HEK293T (cell line): ENCODE measurements at regions not wholly inside any gene's neighbourhood (a gene's known extent, or its start where the extent isn't known, plus 50 kb on each side); places are given as distances from the start of the nearest gene placed in this dataset.

Experiments
- CTCF ChIA-PET: fragments of 350-600 bp; formaldehyde crosslinking; extraction: SDS; loops from one replicate; lab custom pipeline; 2021; ENCODE audit warnings: antibody characterized with exemption, inconsistent platforms; lab: Yijun Ruan, JAX
- POLR2A ChIA-PET: fragments of 350-600 bp; formaldehyde crosslinking; extraction: SDS; loops from one replicate; lab custom pipeline; 2020; ENCODE audit warnings: antibody characterized with exemption, inconsistent platforms; lab: Yijun Ruan, JAX
- DNase-seq: peaks from one replicate; pipeline ENCODE4 v3.0.0; 2012; ENCODE audit warnings: mixed read lengths; ENCODE audit errors: extremely low spot score
- ARNT ChIP-seq: fragments of 450-650 bp; IDR thresholded peaks from 2 replicates; pipeline ENCODE4 v1.6.1; 2017; ENCODE audit warnings: mild to moderate bottlenecking
- BHLHE40 ChIP-seq: fragments of 450-650 bp; IDR thresholded peaks from 2 replicates; pipeline ENCODE4 v1.6.1; 2016; ENCODE audit warnings: mild to moderate bottlenecking, moderate library complexity, borderline replicate concordance
- CTBP1 ChIP-seq: fragments of 450-650 bp; IDR thresholded peaks from 2 replicates; pipeline ENCODE4 v1.6.1; 2016; ENCODE audit warnings: borderline replicate concordance
- ELF4 ChIP-seq: fragments of 450-650 bp; IDR thresholded peaks from 2 replicates; pipeline ENCODE4 v1.6.1; 2017; ENCODE audit warnings: antibody characterized with exemption
- FOXA1 ChIP-seq: fragments of 450-650 bp; IDR thresholded peaks from 2 replicates; pipeline ENCODE4 v1.6.1; 2016; ENCODE audit warnings: mild to moderate bottlenecking
- FOXK2 ChIP-seq: fragments of 450-650 bp; IDR thresholded peaks from 2 replicates; pipeline ENCODE4 v1.6.1; 2016; ENCODE audit warnings: mild to moderate bottlenecking
- FOXM1 ChIP-seq: fragments of 450-650 bp; IDR thresholded peaks from 2 replicates; pipeline ENCODE4 v1.6.1; 2017; ENCODE audit warnings: mild to moderate bottlenecking, borderline replicate concordance
- HDGF ChIP-seq: fragments of 450-650 bp; IDR thresholded peaks from 2 replicates; pipeline ENCODE4 v1.6.1; 2017; ENCODE audit warnings: antibody characterized with exemption, borderline replicate concordance
- L3MBTL2 ChIP-seq: fragments of 450-650 bp; conservative IDR thresholded peaks from 2 replicates; pipeline ENCODE4 v1.6.1; 2016; ENCODE audit warnings: mild to moderate bottlenecking
- LEF1 ChIP-seq: fragments of 450-650 bp; IDR thresholded peaks from 2 replicates; pipeline ENCODE4 v1.6.1; 2017; ENCODE audit warnings: mild to moderate bottlenecking, borderline replicate concordance
- NFRKB ChIP-seq: fragments of 450-650 bp; IDR thresholded peaks from 2 replicates; pipeline ENCODE4 v1.6.1; 2016; ENCODE audit warnings: mild to moderate bottlenecking, moderate library complexity
- SP1 ChIP-seq: fragments of 450-650 bp; IDR thresholded peaks from 2 replicates; pipeline ENCODE4 v1.6.1; 2017
- SUZ12 ChIP-seq: fragments of 450-650 bp; IDR thresholded peaks from 2 replicates; pipeline ENCODE4 v1.6.1; 2016; ENCODE audit warnings: mild to moderate bottlenecking
- TARDBP ChIP-seq: fragments of 450-650 bp; IDR thresholded peaks from 2 replicates; pipeline ENCODE4 v1.6.1; 2016
- ZNF384 ChIP-seq: fragments of 450-650 bp; IDR thresholded peaks from 2 replicates; pipeline ENCODE4 v1.6.1; 2016
- TF ChIP-seq, protein P1 (sequence below): fragments of 450-650 bp; IDR thresholded peaks from 2 replicates; pipeline ENCODE4 v1.6.1; 2016

- no peak for DNase-seq
- POLR2A ChIA-PET, result no interaction called here
- CTCF ChIA-PET, result no interaction called here
- TF ChIP-seq HDGF (no peak), TARDBP (no peak), ELF4 (no peak), L3MBTL2 (no peak), BHLHE40 (no peak), FOXM1 (no peak), ARNT (no peak), FOXK2 (no peak), SP1 (no peak), ZNF384 (no peak), CTBP1 (no peak), LEF1 (no peak), NFRKB (no peak), SUZ12 (no peak), FOXA1 (no peak)
- TF ChIP-seq, protein P1, sequence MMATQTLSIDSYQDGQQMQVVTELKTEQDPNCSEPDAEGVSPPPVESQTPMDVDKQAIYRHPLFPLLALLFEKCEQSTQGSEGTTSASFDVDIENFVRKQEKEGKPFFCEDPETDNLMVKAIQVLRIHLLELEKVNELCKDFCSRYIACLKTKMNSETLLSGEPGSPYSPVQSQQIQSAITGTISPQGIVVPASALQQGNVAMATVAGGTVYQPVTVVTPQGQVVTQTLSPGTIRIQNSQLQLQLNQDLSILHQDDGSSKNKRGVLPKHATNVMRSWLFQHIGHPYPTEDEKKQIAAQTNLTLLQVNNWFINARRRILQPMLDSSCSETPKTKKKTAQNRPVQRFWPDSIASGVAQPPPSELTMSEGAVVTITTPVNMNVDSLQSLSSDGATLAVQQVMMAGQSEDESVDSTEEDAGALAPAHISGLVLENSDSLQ, result no peak
Measured at GRCh38 chr10:124157271-124157681, 63.9 kb upstream of the CHST15 start.

DNA sequence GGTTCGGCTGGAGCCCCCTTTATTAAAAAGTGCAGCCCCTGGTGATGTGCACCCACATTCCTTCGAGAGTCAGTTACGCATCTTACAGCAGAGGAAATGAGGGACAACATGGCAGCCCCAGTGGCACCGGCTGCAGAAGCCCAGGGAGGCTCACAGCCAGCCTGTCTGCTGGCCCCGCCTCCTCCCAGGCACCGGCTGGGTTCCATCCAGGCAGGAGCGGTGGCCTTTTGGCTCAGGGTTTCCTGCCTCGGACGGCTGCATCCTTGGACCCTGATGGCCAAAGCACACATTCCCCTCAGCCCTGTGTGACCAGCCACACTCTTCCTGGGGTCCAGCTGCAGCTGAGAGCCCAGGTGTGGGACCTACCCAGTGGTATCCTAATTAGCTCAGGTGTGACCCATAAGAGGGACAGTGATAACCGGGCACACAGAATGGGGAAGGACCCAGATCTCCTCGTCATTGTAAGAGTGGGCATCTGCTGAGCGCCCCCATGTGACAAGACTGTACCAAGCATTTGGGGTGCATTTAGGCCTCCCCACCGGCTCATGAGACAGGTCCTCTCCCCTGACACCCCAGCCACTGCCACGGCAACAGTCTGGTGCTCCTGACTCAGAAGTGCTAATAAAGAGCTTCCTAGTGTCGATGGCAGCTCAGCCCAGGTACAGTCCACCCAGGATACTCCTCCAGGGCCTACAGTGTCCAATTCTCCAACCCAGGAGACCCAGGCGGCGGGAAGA is 63.3 kb upstream of the CHST15 start:
- CTCF ChIA-PET, result interaction anchor here (0.8 kb wide), 1 partner anchor 163 kb away, joined by 3 read pairs; no protein-coding TSS in a partner anchor
- DNase-seq, result no peak
- TF ChIP-seq SUZ12 (no peak), L3MBTL2 (no peak), ZNF384 (no peak), SP1 (no peak), HDGF (no peak), FOXA1 (no peak), ARNT (no peak), FOXK2 (no peak), BHLHE40 (no peak), FOXM1 (no peak), LEF1 (no peak), ELF4 (no peak), CTBP1 (no peak), NFRKB (no peak), TARDBP (no peak)
- TF ChIP-seq, protein P1, result no peak
- POLR2A ChIA-PET, result no interaction called here

DNA sequence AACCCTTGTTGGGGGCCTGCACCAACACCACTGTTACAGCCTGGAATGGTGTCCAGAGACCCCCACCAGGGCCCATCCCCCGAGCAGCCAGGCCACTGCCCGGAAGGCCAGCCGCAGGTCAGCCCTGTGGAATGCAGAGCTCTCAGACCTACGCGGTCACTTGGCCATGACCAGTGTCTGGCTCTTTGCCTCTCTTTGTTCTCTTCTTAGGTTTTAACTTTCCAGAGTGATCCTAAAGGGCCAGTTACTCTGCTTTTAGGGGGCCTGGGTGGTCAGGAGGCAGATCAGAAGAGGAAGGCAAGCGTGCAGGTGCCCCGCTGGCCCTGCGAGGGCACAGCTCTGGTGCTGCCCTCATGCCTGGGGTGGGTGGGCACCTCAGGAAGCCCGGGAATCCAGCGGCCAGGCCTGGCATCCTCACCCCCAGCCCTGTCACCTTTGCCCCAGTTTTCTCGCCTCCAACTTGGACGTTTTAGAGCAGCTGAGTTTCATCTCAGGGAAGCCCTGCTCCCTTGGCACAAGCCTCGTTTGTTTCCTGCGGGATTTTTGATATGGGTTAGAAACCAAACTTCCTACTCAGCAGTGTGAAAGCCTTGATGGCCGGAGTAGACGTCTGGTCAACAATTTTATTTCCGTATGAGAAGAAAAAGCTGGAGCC is 62.5 kb upstream of the CHST15 start:
- ChIA-PET CTCF (interaction anchor here (0.8 kb wide), 1 partner anchor 162 kb away, joined by 3 read pairs; no protein-coding TSS in a partner anchor), POLR2A (no interaction called here)
- DNase-seq, result no peak
- no peak for TF ChIP-seq BHLHE40
- TF ChIP-seq L3MBTL2, result no peak
- no peak for TF ChIP-seq ELF4
- TF ChIP-seq TARDBP, result no peak
- TF ChIP-seq NFRKB, result no peak
- TF ChIP-seq ZNF384, result no peak
- TF ChIP-seq FOXM1, result no peak
- TF ChIP-seq HDGF, result no peak
- TF ChIP-seq, protein P1, result no peak
- no peak for TF ChIP-seq FOXA1
- no peak for TF ChIP-seq SP1
- no peak for TF ChIP-seq LEF1
- no peak for TF ChIP-seq ARNT
- no peak for TF ChIP-seq CTBP1

DNA sequence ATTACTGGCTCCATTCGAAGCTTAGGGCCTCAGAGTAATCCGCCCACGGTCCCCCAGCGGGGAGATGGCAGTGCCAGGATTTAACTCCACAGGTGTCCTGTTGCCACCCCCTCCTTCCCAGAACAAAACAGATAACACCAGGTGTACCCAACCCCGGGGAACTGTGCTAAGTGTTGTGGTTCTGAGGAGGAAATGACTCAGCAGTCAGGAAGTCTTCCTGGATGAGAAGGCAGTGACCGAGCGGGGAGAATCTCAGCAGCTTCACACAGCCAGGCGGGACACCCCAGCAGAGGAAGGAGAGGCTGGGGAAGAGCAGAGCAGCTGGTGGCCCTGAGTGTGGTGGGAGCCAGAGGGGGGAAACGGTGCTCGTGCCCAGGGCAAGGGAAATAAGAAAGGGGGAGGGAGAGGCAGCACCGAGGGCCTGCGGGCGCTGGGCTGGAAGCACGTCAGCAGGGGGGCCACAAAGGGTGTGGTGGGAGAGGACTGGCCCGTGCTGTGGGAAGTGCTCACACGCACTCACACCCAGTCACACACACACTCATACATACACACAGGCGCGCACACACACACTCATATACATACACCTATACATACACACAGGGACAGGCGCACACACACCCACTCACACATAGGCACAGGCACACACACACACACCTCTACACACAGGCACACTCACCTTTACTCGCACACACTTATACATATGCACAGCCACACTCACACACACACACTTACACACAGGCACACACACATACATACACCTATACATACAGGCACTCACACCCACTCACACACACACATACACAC is 59.8 kb upstream of the CHST15 start:
- CTCF ChIA-PET, result no interaction called here
- POLR2A ChIA-PET, result no interaction called here
- no peak for DNase-seq
- TF ChIP-seq BHLHE40 (no peak), SP1 (no peak), NFRKB (no peak), FOXK2 (no peak), L3MBTL2 (no peak), FOXM1 (no peak), ZNF384 (no peak), ARNT (no peak), SUZ12 (no peak), LEF1 (no peak), FOXA1 (no peak)
- TF ChIP-seq, protein P1, result no peak
